ENCODE measurements at regions not wholly inside any gene's neighbourhood (a gene's known extent, or its start where the extent isn't known, plus 50 kb on each side); places are given as distances from the start of the nearest gene placed in this dataset.

- no peaks in the 10 kb centered on the region for H3K36me3 ChIP-seq (ENCODE audit: control insufficient read depth in 1 of 2, insufficient read depth in 2 of 2, low read length in 1 of 2)
- H3K4me3 ChIP-seq (ENCODE audit: low read length in 2 of 2) = no peak overlapping the region
- DNase-seq (no peak), ATAC-seq (ENCODE audit: low FRiP score) (no peak)
- no peaks in the 10 kb centered on the region for H3K27me3 ChIP-seq (ENCODE audit: control insufficient read depth in 1 of 2, insufficient read depth in 2 of 2, low read length in 1 of 2)
- H3K4me1 ChIP-seq (ENCODE audit: control insufficient read depth in 1 of 2, insufficient read depth in 2 of 2, low read length in 2 of 2) = no peaks in the 10 kb centered on the region
- no peak overlapping the region for H3K27ac ChIP-seq (ENCODE audit: low read depth in 1 of 2, low read length in 2 of 2)
- H3K9me3 ChIP-seq (ENCODE audit: control insufficient read depth, low read length) = no peaks in the 10 kb centered on the region
- WGBS, 2 donors = 52 to 65% methylated on average over 2 of the region's 2 CpGs
- intact Hi-C loops (cut with DNase I) = no loop called here
Observed at GRCh38 chr1:78280626-78281025, 210.1 kb upstream of the PTGFR start.

GRCh38 chr1:78281580-78281979 is 209.2 kb upstream of the PTGFR start:
- Histone ChIP-seq H3K27me3 (ENCODE audit: control insufficient read depth in 1 of 2, insufficient read depth in 2 of 2, low read length in 1 of 2) (no peaks in the 10 kb centered on the region), H3K4me1 (ENCODE audit: control insufficient read depth in 1 of 2, insufficient read depth in 2 of 2, low read length in 2 of 2) (no peaks in the 10 kb centered on the region), H3K36me3 (ENCODE audit: control insufficient read depth in 1 of 2, insufficient read depth in 2 of 2, low read length in 1 of 2) (no peaks in the 10 kb centered on the region), H3K27ac (ENCODE audit: low read depth in 1 of 2, low read length in 2 of 2) (no peak overlapping the region), H3K4me3 (ENCODE audit: low read length in 2 of 2) (no peak overlapping the region), H3K9me3 (ENCODE audit: control insufficient read depth, low read length) (no peaks in the 10 kb centered on the region)
- ATAC-seq (ENCODE audit: low FRiP score) (no peak), DNase-seq (no peak)
- intact Hi-C loops (cut with DNase I) = no loop called here
- 74 to 79% methylated on average over 1 of the region's 1 CpG for WGBS, 2 donors

GRCh38 chr1:78283691-78284090 is 207.1 kb upstream of the PTGFR start:
- Histone ChIP-seq H3K27ac (ENCODE audit: low read depth in 1 of 2, low read length in 2 of 2) (no peak overlapping the region), H3K36me3 (ENCODE audit: control insufficient read depth in 1 of 2, insufficient read depth in 2 of 2, low read length in 1 of 2) (no peaks in the 10 kb centered on the region), H3K4me3 (ENCODE audit: low read length in 2 of 2) (no peak overlapping the region), H3K4me1 (ENCODE audit: control insufficient read depth in 1 of 2, insufficient read depth in 2 of 2, low read length in 2 of 2) (no peaks in the 10 kb centered on the region), H3K27me3 (ENCODE audit: control insufficient read depth in 1 of 2, insufficient read depth in 2 of 2, low read length in 1 of 2) (no peaks in the 10 kb centered on the region), H3K9me3 (ENCODE audit: control insufficient read depth, low read length) (no peaks in the 10 kb centered on the region)
- intact Hi-C loops (cut with DNase I) = no loop called here
- 21 to 32% methylated on average over 2 of the region's 2 CpGs for WGBS, 2 donors
- no peak for DNase-seq
- no peak for ATAC-seq (ENCODE audit: low FRiP score)

GRCh38 chr1:78284354-78284753 is 206.4 kb upstream of the PTGFR start:
- no peak for DNase-seq
- peak; percentile 85 for ATAC-seq (ENCODE audit: low FRiP score)
- Histone ChIP-seq H3K36me3 (ENCODE audit: control insufficient read depth in 1 of 2, insufficient read depth in 2 of 2, low read length in 1 of 2) (no peaks in the 10 kb centered on the region), H3K4me3 (ENCODE audit: low read length in 2 of 2) (no peak overlapping the region), H3K4me1 (ENCODE audit: control insufficient read depth in 1 of 2, insufficient read depth in 2 of 2, low read length in 2 of 2) (no peaks in the 10 kb centered on the region), H3K27ac (ENCODE audit: low read depth in 1 of 2, low read length in 2 of 2) (no peak overlapping the region), H3K27me3 (ENCODE audit: control insufficient read depth in 1 of 2, insufficient read depth in 2 of 2, low read length in 1 of 2) (no peaks in the 10 kb centered on the region), H3K9me3 (ENCODE audit: control insufficient read depth, low read length) (no peaks in the 10 kb centered on the region)
- WGBS, 2 donors = 70 to 76% methylated on average over 1 of the region's 1 CpG
- intact Hi-C loops (cut with DNase I) = no loop called here

GRCh38 chr1:78286686-78287085 is 204.1 kb upstream of the PTGFR start:
- H3K27ac ChIP-seq (ENCODE audit: low read depth in 1 of 2, low read length in 2 of 2) = no peak overlapping the region
- H3K9me3 ChIP-seq (ENCODE audit: control insufficient read depth, low read length) = no peaks in the 10 kb centered on the region
- ATAC-seq (ENCODE audit: low FRiP score) = no peak
- H3K27me3 ChIP-seq (ENCODE audit: control insufficient read depth in 1 of 2, insufficient read depth in 2 of 2, low read length in 1 of 2) = no peaks in the 10 kb centered on the region
- H3K4me1 ChIP-seq (ENCODE audit: control insufficient read depth in 1 of 2, insufficient read depth in 2 of 2, low read length in 2 of 2) = no peaks in the 10 kb centered on the region
- intact Hi-C loops (cut with DNase I) = no loop called here
- no peak overlapping the region for H3K4me3 ChIP-seq (ENCODE audit: low read length in 2 of 2)
- H3K36me3 ChIP-seq (ENCODE audit: control insufficient read depth in 1 of 2, insufficient read depth in 2 of 2, low read length in 1 of 2) = no peaks in the 10 kb centered on the region
- DNase-seq = no peak
- 77 to 81% methylated on average over 3 of the region's 3 CpGs for WGBS, 2 donors

GRCh38 chr1:78289603-78290002 is 201.2 kb upstream of the PTGFR start:
- DNase-seq = no peak
- intact Hi-C loops (cut with DNase I) = no loop called here
- WGBS, 2 donors = 38 to 56% methylated on average over 1 of the region's 1 CpG
- no peaks in the 10 kb centered on the region for H3K9me3 ChIP-seq (ENCODE audit: control insufficient read depth, low read length)
- H3K27me3 ChIP-seq (ENCODE audit: control insufficient read depth in 1 of 2, insufficient read depth in 2 of 2, low read length in 1 of 2) = no peaks in the 10 kb centered on the region
- no peak overlapping the region for H3K4me3 ChIP-seq (ENCODE audit: low read length in 2 of 2)
- H3K4me1 ChIP-seq (ENCODE audit: control insufficient read depth in 1 of 2, insufficient read depth in 2 of 2, low read length in 2 of 2) = no peaks in the 10 kb centered on the region
- no peaks in the 10 kb centered on the region for H3K36me3 ChIP-seq (ENCODE audit: control insufficient read depth in 1 of 2, insufficient read depth in 2 of 2, low read length in 1 of 2)
- no peak overlapping the region for H3K27ac ChIP-seq (ENCODE audit: low read depth in 1 of 2, low read length in 2 of 2)
- no peak for ATAC-seq (ENCODE audit: low FRiP score)

GRCh38 chr1:78291418-78291817 is 199.4 kb upstream of the PTGFR start:
- Histone ChIP-seq H3K4me3 (ENCODE audit: low read length in 2 of 2) (no peak overlapping the region), H3K27me3 (ENCODE audit: control insufficient read depth in 1 of 2, insufficient read depth in 2 of 2, low read length in 1 of 2) (no peaks in the 10 kb centered on the region), H3K27ac (ENCODE audit: low read depth in 1 of 2, low read length in 2 of 2) (no peak overlapping the region), H3K9me3 (ENCODE audit: control insufficient read depth, low read length) (no peaks in the 10 kb centered on the region), H3K4me1 (ENCODE audit: control insufficient read depth in 1 of 2, insufficient read depth in 2 of 2, low read length in 2 of 2) (no peaks in the 10 kb centered on the region), H3K36me3 (ENCODE audit: control insufficient read depth in 1 of 2, insufficient read depth in 2 of 2, low read length in 1 of 2) (no peaks in the 10 kb centered on the region)
- DNase-seq (no peak), ATAC-seq (ENCODE audit: low FRiP score) (no peak)
- 69 to 70% methylated on average over 2 of the region's 2 CpGs for WGBS, 2 donors
- intact Hi-C loops (cut with DNase I) = no loop called here

GRCh38 chr1:78291872-78292271 is 198.9 kb upstream of the PTGFR start:
- Histone ChIP-seq H3K4me1 (ENCODE audit: control insufficient read depth in 1 of 2, insufficient read depth in 2 of 2, low read length in 2 of 2) (no peaks in the 10 kb centered on the region), H3K27ac (ENCODE audit: low read depth in 1 of 2, low read length in 2 of 2) (no peak overlapping the region), H3K36me3 (ENCODE audit: control insufficient read depth in 1 of 2, insufficient read depth in 2 of 2, low read length in 1 of 2) (no peaks in the 10 kb centered on the region), H3K27me3 (ENCODE audit: control insufficient read depth in 1 of 2, insufficient read depth in 2 of 2, low read length in 1 of 2) (no peaks in the 10 kb centered on the region), H3K4me3 (ENCODE audit: low read length in 2 of 2) (no peak overlapping the region), H3K9me3 (ENCODE audit: control insufficient read depth, low read length) (no peaks in the 10 kb centered on the region)
- no peak for ATAC-seq (ENCODE audit: low FRiP score)
- no peak for DNase-seq
- intact Hi-C loops (cut with DNase I) = no loop called here

GRCh38 chr1:78292361-78292760 is 198.4 kb upstream of the PTGFR start:
- 44 to 59% methylated on average over 3 of the region's 3 CpGs for WGBS, 2 donors
- Histone ChIP-seq H3K27ac (ENCODE audit: low read depth in 1 of 2, low read length in 2 of 2) (no peak overlapping the region), H3K9me3 (ENCODE audit: control insufficient read depth, low read length) (no peaks in the 10 kb centered on the region), H3K36me3 (ENCODE audit: control insufficient read depth in 1 of 2, insufficient read depth in 2 of 2, low read length in 1 of 2) (no peaks in the 10 kb centered on the region), H3K4me1 (ENCODE audit: control insufficient read depth in 1 of 2, insufficient read depth in 2 of 2, low read length in 2 of 2) (no peaks in the 10 kb centered on the region), H3K4me3 (ENCODE audit: low read length in 2 of 2) (no peak overlapping the region), H3K27me3 (ENCODE audit: control insufficient read depth in 1 of 2, insufficient read depth in 2 of 2, low read length in 1 of 2) (no peaks in the 10 kb centered on the region)
- ATAC-seq (ENCODE audit: low FRiP score) = no peak
- intact Hi-C loops (cut with DNase I) = no loop called here
- DNase-seq = no peak
